ENCODE measurements at regions not wholly inside any gene's neighbourhood (a gene's known extent, or its start where the extent isn't known, plus 50 kb on each side); places are given as distances from the start of the nearest gene placed in this dataset.

GRCh38 chr11:45094958-45095690 lies 51.3 kb upstream of the PRDM11 start:
- in situ Hi-C loops (cut with MboI; ENCODE audit: low pct_ligation_motif_present in 1 of 4, low pct_unique_long_range_greater_than_20kb in 1 of 4, low sequenced_read_pairs in 3 of 4) (loop anchor here in 1 of 4 donors (25.0 kb wide), 1 partner anchor 533 kb away; the partner anchor contains the start of gene CD82), intact Hi-C loops (cut with DNase I; ENCODE audit: low total_unique reads) (loop anchor here (10.0 kb wide), 1 partner anchor 490 kb away; no protein-coding TSS in a partner anchor)
- Histone ChIP-seq H3K4me3 (no peak overlapping the region), H3K36me3 (no peaks in the 10 kb centered on the region), H3K9me3 (no peaks in the 10 kb centered on the region), H3K4me1 (peaks cover 0 to 13% (median 6%) of the 10 kb centered on the region in 4 donors), H3K27ac (no peak overlapping the region), H3K27me3 (peaks cover 6% of the 10 kb centered on the region)
- TF ChIP-seq POLR2AphosphoS5 (IDR thresholded peaks at IDR 0.05): no peak
- TF ChIP-seq CTCF (IDR thresholded peaks at IDR 0.05): no peak
- TF ChIP-seq EP300 (IDR thresholded peaks at IDR 0.05; ENCODE audit: low read depth): no peak
- TF ChIP-seq POLR2A (IDR thresholded peaks at IDR 0.05): no peak
- no peak for DNase-seq
- 80 to 93% methylated on average over 3 to 10 of the region's 10 CpGs for WGBS, 2 donors (ENCODE audit: low coverage in 1 of 2)

- in situ Hi-C loops (cut with MboI; ENCODE audit: low pct_ligation_motif_present in 1 of 4, low pct_unique_long_range_greater_than_20kb in 1 of 4, low sequenced_read_pairs in 3 of 4): loop anchor here in 1 of 4 donors (25.0 kb wide), 1 partner anchor 533 kb away; the partner anchor contains the start of gene CD82
- Histone ChIP-seq H3K4me1 (peaks cover 0 to 12% (median 6%) of the 10 kb centered on the region in 4 donors), H3K9me3 (no peaks in the 10 kb centered on the region), H3K27me3 (peaks cover 10% of the 10 kb centered on the region), H3K4me3 (no peak overlapping the region), H3K27ac (no peak overlapping the region), H3K36me3 (no peaks in the 10 kb centered on the region)
- DNase-seq: no peak
- no peak for TF ChIP-seq POLR2AphosphoS5 (IDR thresholded peaks at IDR 0.05)
- 82 to 89% methylated on average over 3 to 6 of the region's 6 CpGs for WGBS, 2 donors (ENCODE audit: low coverage in 1 of 2)
- intact Hi-C loops (cut with DNase I; ENCODE audit: low total_unique reads): loop anchor here (10.0 kb wide), 1 partner anchor 491 kb away; no protein-coding TSS in a partner anchor
Observed at GRCh38 chr11:45095691-45096010, 50.8 kb upstream of the PRDM11 start.

- H3K9me3 ChIP-seq: no peaks in the 10 kb centered on the region
- WGBS, 2 donors (ENCODE audit: low coverage in 1 of 2): 63 to 100% methylated on average over 1 to 4 of the region's 4 CpGs
- H3K36me3 ChIP-seq: no peaks in the 10 kb centered on the region
- in situ Hi-C loops (cut with MboI; ENCODE audit: low pct_ligation_motif_present in 1 of 4, low pct_unique_long_range_greater_than_20kb in 1 of 4, low sequenced_read_pairs in 3 of 4) (loop anchor here in 1 of 4 donors (25.0 kb wide), 1 partner anchor 534 kb away; the partner anchor contains the start of gene CD82), intact Hi-C loops (cut with DNase I; ENCODE audit: low total_unique reads) (loop anchor here (1.0 to 10.0 kb wide), 2 partner anchors 17 to 492 kb away; no protein-coding TSS in a partner anchor)
- no peak overlapping the region for H3K27ac ChIP-seq
- TF ChIP-seq POLR2AphosphoS5 (IDR thresholded peaks at IDR 0.05) (no peak), CTCF (IDR thresholded peaks at IDR 0.05) (no peak), POLR2A (IDR thresholded peaks at IDR 0.05) (no peak), EP300 (IDR thresholded peaks at IDR 0.05; ENCODE audit: low read depth) (no peak)
- no peak for DNase-seq
- H3K4me1 ChIP-seq: peaks cover 0 to 8% (median 6%) of the 10 kb centered on the region in 4 donors
- H3K27me3 ChIP-seq: peaks cover 10% of the 10 kb centered on the region
- no peak overlapping the region for H3K4me3 ChIP-seq
Observed at GRCh38 chr11:45096636-45097035, 49.8 kb upstream of the PRDM11 start.
